GM12878 (cell line): ENCODE measurements at regions not wholly inside any gene's neighbourhood (a gene's known extent, or its start where the extent isn't known, plus 50 kb on each side); places are given as distances from the start of the nearest gene placed in this dataset.

Experiments
- ATAC-seq: fragments of 200-7000 bp; cut with Tn5 transposase; 3 replicates; pipeline ENCODE4 v1.9.1; 2020; ENCODE audit warnings: mild to moderate bottlenecking, moderate library complexity
- BruUV-seq: library from RNA; stranded (reverse); fragments of 400-500 nt; replicated peaks from 2 replicates; lab custom pipeline; 2021; lab: Mats Ljungman, UMichigan
- CTCF ChIA-PET: fragments of 300-600 bp; sonication (Branson Sonifier 250); formaldehyde crosslinking; extraction: SDS; loops from one replicate; lab custom pipeline; 2021; ENCODE audit warnings: inconsistent platforms; lab: Yijun Ruan, JAX
- POLR2A ChIA-PET: fragments of 350-600 bp; formaldehyde crosslinking; extraction: SDS; loops from one replicate; lab custom pipeline; 2021; ENCODE audit warnings: inconsistent platforms; lab: Charles Lee
- RAD21 ChIA-PET: fragments of 300-600 bp; sonication (Branson Sonifier 250); formaldehyde crosslinking; loops from one replicate; lab custom pipeline; 2023; ENCODE audit warnings: antibody characterized with exemption; ENCODE audit not compliant: unreplicated experiment; lab: Charles Lee
- SMC1A ChIA-PET: fragments of 300-600 bp; sonication (Branson Sonifier 250); formaldehyde crosslinking; loops from one replicate; lab custom pipeline; 2023; ENCODE audit not compliant: unreplicated experiment, uncharacterized antibody; lab: Charles Lee
- DNase-seq: peaks from one replicate; pipeline ENCODE4 v3.0.0-alpha.2; 2011; ENCODE audit warnings: low read depth, low spot score
- FAIRE-seq: peaks from 3 replicates; lab custom pipeline; 2011; peaks lifted over from hg19 to GRCh38; lab: Jason Lieb, UNC
- H2AFZ ChIP-seq: 2 replicates; pipeline ENCODE4 v1.6.0; 2011; ENCODE audit warnings: low read depth, low read length, control low read depth; ENCODE audit not compliant: control insufficient read depth
- H3K27ac ChIP-seq: 2 replicates; pipeline ENCODE4 v1.5.1; 2011; ENCODE audit warnings: control low read depth; ENCODE audit not compliant: control insufficient read depth, insufficient read depth
- H3K27me3 ChIP-seq, 2 experiments: replicated peaks in 1 of 2; 2 replicates each; pipeline versions ENCODE4 v1.6.0 to v1.6.1; 2011; ENCODE audit warnings: low read length in 1 of 2; ENCODE audit not compliant: control insufficient read depth in 2 of 2, insufficient read depth in 2 of 2
- H3K36me3 ChIP-seq, 2 experiments: 2 replicates each; pipeline ENCODE4 v1.5.1; 2011; ENCODE audit warnings: low read length in 1 of 2; ENCODE audit not compliant: control insufficient read depth in 2 of 2, insufficient read depth in 2 of 2
- H3K4me1 ChIP-seq: 2 replicates; pipeline ENCODE4 v1.6.1; 2011; ENCODE audit warnings: mild to moderate bottlenecking, low read length, moderate library complexity, mixed read lengths; ENCODE audit not compliant: control insufficient read depth, insufficient read depth
- H3K4me2 ChIP-seq: 2 replicates; pipeline ENCODE4 v1.6.0; 2011; ENCODE audit warnings: control low read depth; ENCODE audit not compliant: control insufficient read depth, insufficient read depth
- H3K4me3 ChIP-seq: fragments of 200-600 bp; sonication (generic); 2 replicates; pipeline ENCODE4 v1.5.1; 2016
- H3K79me2 ChIP-seq: 2 replicates; pipeline ENCODE4 v1.6.0; 2011; ENCODE audit warnings: low read length; ENCODE audit not compliant: control insufficient read depth, insufficient read depth
- H3K9ac ChIP-seq: 2 replicates; pipeline ENCODE4 v1.8.0; 2011; ENCODE audit warnings: low read length, control low read depth, mixed read lengths; ENCODE audit not compliant: control insufficient read depth, insufficient read depth
- H3K9me3 ChIP-seq: replicated peaks from 3 replicates; pipeline ENCODE4 v1.5.1; 2011; ENCODE audit warnings: mild to moderate bottlenecking, low read length; ENCODE audit not compliant: control insufficient read depth, insufficient read depth
- H4K20me1 ChIP-seq: 2 replicates; pipeline ENCODE4 v1.6.0; 2011; ENCODE audit not compliant: control insufficient read depth, insufficient read depth
- BHLHE40 ChIP-seq, 2 experiments: fragments of 450-650 bp in 1 of 2; IDR thresholded peaks; 2 replicates each; pipeline ENCODE4 v1.6.1; 2011 to 2017; ENCODE audit warnings: low read depth in 2 of 2, borderline replicate concordance in 1 of 2, improper control_type of control experiment in 1 of 2, low read length in 1 of 2, mild to moderate bottlenecking in 1 of 2
- E4F1 ChIP-seq: fragments of 450-650 bp; IDR thresholded peaks from 2 replicates; pipeline ENCODE4 v1.6.1; 2018; ENCODE audit warnings: borderline replicate concordance, mild to moderate bottlenecking; ENCODE audit not compliant: partially characterized antibody
- HDAC6 ChIP-seq: fragments of 200-600 bp; sonication (generic); IDR thresholded peaks from one replicate; pipeline ENCODE4 v1.8.0; 2017; ENCODE audit warnings: antibody characterized with exemption; ENCODE audit not compliant: unreplicated experiment
- IRF4 ChIP-seq: IDR thresholded peaks from 2 replicates; pipeline ENCODE4 v1.6.1; 2011; ENCODE audit warnings: low read depth, low read length
- POLR2A ChIP-seq: IDR thresholded peaks from 2 replicates; pipeline ENCODE4 v1.6.1; 2011; ENCODE audit warnings: low read depth, mild to moderate bottlenecking, low read length
- TARDBP ChIP-seq: IDR thresholded peaks from 2 replicates; pipeline ENCODE4 v1.6.1; 2016; ENCODE audit warnings: borderline replicate concordance
- WGBS: methylation state at CpG from one replicate; pipeline ENCODE4 v1.1.6; 2016; ENCODE audit warnings: low lambda C conversion rate; ENCODE audit not compliant: insufficient replicate concordance, insufficient coverage; ENCODE audit errors: missing lambda C conversion rate; 5-methylcytosine and 5-hydroxymethylcytosine counted together
- in situ Hi-C: fragments of 300-500 bp; cut with MboI; formaldehyde crosslinking; loops from 9 replicates; pipeline ENCODE4 v1.14.3; 2018; ENCODE audit warnings: mixed read lengths
- intact Hi-C: fragments of 100-400 bp; cut with micrococcal nuclease; formaldehyde crosslinking; loops from one replicate; pipeline ENCODE4 v1.14.2; 2022; ENCODE audit not compliant: unreplicated experiment
- TF ChIP-seq, protein P1 (sequence below): fragments of 450-650 bp; IDR thresholded peaks from 2 replicates; pipeline ENCODE4 v1.6.1; 2016; ENCODE audit warnings: mild to moderate bottlenecking
- TF ChIP-seq, protein P2 (sequence below): fragments of 450-650 bp; IDR thresholded peaks from 2 replicates; pipeline ENCODE4 v1.6.1; 2018; ENCODE audit warnings: mild to moderate bottlenecking, low read depth, moderate library complexity; ENCODE audit not compliant: partially characterized antibody

- ChIA-PET SMC1A (interaction anchor here (1.4 to 4.0 kb wide), 6 partner anchors 39 to 185 kb away, joined by 3 to 14 read pairs (median 4); no protein-coding TSS in a partner anchor), RAD21 (interaction anchor here (1.2 to 1.6 kb wide), 4 partner anchors 61 to 195 kb away, joined by 3 to 4 read pairs (median 4); no protein-coding TSS in a partner anchor), CTCF (interaction anchor here (1.1 to 2.7 kb wide), 7 partner anchors 13 to 195 kb away, joined by 3 to 15 read pairs (median 6); no protein-coding TSS in a partner anchor), POLR2A (no interaction called here)
- no peaks in the 10 kb centered on the region for H3K79me2 ChIP-seq
- no peak overlapping the region for H3K4me2 ChIP-seq
- peaks cover 14% of the 10 kb centered on the region for H3K4me1 ChIP-seq
- H3K36me3 ChIP-seq = no peaks in the 10 kb centered on the region
- ATAC-seq (no peak), DNase-seq (no peak), FAIRE-seq (no peak)
- no peak for TF ChIP-seq E4F1
- no peak for TF ChIP-seq BHLHE40 (IDR thresholded peaks at IDR 0.05; ENCODE audit: borderline replicate concordance in 1 of 2, low read depth in 2 of 2, low read length in 1 of 2)
- TF ChIP-seq, protein P1, sequence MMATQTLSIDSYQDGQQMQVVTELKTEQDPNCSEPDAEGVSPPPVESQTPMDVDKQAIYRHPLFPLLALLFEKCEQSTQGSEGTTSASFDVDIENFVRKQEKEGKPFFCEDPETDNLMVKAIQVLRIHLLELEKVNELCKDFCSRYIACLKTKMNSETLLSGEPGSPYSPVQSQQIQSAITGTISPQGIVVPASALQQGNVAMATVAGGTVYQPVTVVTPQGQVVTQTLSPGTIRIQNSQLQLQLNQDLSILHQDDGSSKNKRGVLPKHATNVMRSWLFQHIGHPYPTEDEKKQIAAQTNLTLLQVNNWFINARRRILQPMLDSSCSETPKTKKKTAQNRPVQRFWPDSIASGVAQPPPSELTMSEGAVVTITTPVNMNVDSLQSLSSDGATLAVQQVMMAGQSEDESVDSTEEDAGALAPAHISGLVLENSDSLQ = no peak
- TF ChIP-seq, protein P2, sequence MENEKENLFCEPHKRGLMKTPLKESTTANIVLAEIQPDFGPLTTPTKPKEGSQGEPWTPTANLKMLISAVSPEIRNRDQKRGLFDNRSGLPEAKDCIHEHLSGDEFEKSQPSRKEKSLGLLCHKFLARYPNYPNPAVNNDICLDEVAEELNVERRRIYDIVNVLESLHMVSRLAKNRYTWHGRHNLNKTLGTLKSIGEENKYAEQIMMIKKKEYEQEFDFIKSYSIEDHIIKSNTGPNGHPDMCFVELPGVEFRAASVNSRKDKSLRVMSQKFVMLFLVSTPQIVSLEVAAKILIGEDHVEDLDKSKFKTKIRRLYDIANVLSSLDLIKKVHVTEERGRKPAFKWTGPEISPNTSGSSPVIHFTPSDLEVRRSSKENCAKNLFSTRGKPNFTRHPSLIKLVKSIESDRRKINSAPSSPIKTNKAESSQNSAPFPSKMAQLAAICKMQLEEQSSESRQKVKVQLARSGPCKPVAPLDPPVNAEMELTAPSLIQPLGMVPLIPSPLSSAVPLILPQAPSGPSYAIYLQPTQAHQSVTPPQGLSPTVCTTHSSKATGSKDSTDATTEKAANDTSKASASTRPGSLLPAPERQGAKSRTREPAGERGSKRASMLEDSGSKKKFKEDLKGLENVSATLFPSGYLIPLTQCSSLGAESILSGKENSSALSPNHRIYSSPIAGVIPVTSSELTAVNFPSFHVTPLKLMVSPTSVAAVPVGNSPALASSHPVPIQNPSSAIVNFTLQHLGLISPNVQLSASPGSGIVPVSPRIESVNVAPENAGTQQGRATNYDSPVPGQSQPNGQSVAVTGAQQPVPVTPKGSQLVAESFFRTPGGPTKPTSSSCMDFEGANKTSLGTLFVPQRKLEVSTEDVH = no peak
- TF ChIP-seq IRF4 = no peak
- TF ChIP-seq TARDBP = no peak
- no peak for TF ChIP-seq POLR2A
- TF ChIP-seq HDAC6 = no peak
- intact Hi-C loops = loop anchor here (5.0 kb wide), 1 partner anchor 167 kb away; no protein-coding TSS in a partner anchor
- H3K27ac ChIP-seq = no peak overlapping the region
- no TSS peak for BruUV-seq
- H3K27me3 ChIP-seq = no peaks in the 10 kb centered on the region; a peak in 2 of 4 replicates
- in situ Hi-C loops = no loop called here
- H2AFZ ChIP-seq = no peak overlapping the region
- no peaks in the 10 kb centered on the region; the same call in 2 of the 3 replicates for H3K9me3 ChIP-seq
- no peak overlapping the region for H3K4me3 ChIP-seq
- no peak overlapping the region for H3K9ac ChIP-seq
- H4K20me1 ChIP-seq = no peaks in the 10 kb centered on the region
- 29% methylated on average over 5 of the region's 5 CpGs for WGBS
Observed at GRCh38 chr1:157310401-157310800, 172.2 kb upstream of the ETV3 start.
